PC-9 (cell line): ENCODE measurements at regions not wholly inside any gene's neighbourhood (a gene's known extent, or its start where the extent isn't known, plus 50 kb on each side); places are given as distances from the start of the nearest gene placed in this dataset.

Experiments used
- BruUV-seq: library from RNA; stranded (reverse); fragments of 400-500 nt; replicated peaks from 2 replicates; lab custom pipeline; 2021; lab: Mats Ljungman, UMichigan
- CTCF ChIA-PET: fragments of 300-600 bp; sonication (Branson Sonifier 250); formaldehyde crosslinking; loops from one replicate; lab custom pipeline; 2022; ENCODE audit warnings: antibody characterized with exemption; lab: Charles Lee
- POLR2A ChIA-PET: fragments of 300-600 bp; sonication (Branson Sonifier 250); formaldehyde crosslinking; loops from one replicate; lab custom pipeline; 2022; ENCODE audit warnings: antibody characterized with exemption; ENCODE audit not compliant: unreplicated experiment; lab: Charles Lee
- DNase-seq, 2 experiments: peaks; one replicate each; pipeline versions ENCODE4 v3.0.0 to v3.0.0-alpha.2; 2015 to 2022; ENCODE audit warnings: mixed read lengths in 1 of 2
- H2AFZ ChIP-seq: fragments of 200-600 bp; sonication (generic); 2 replicates; pipeline ENCODE4 v1.8.1; 2017; ENCODE audit warnings: antibody characterized with exemption
- H3F3A ChIP-seq: fragments of 200-600 bp; sonication (generic); 2 replicates; pipeline ENCODE4 v1.8.1; 2017; ENCODE audit warnings: antibody characterized with exemption, mild to moderate bottlenecking, low read depth; ENCODE audit not compliant: insufficient read depth
- H3K27ac ChIP-seq: fragments of 200-600 bp; sonication (generic); 2 replicates; pipeline ENCODE4 v1.6.1; 2016; ENCODE audit warnings: mixed run types
- H3K27me3 ChIP-seq: fragments of 200-600 bp; sonication (generic); 2 replicates; pipeline ENCODE4 v1.6.1; 2016; ENCODE audit warnings: low read depth, mixed run types; ENCODE audit not compliant: insufficient read depth
- H3K36me3 ChIP-seq: fragments of 200-600 bp; sonication (generic); 2 replicates; pipeline ENCODE4 v1.6.1; 2016; ENCODE audit warnings: low read depth, mixed run types
- H3K4me1 ChIP-seq: fragments of 200-600 bp; sonication (generic); replicated peaks from 2 replicates; pipeline ENCODE4 v1.6.1; 2016; ENCODE audit warnings: mixed run types; ENCODE audit not compliant: insufficient read depth
- H3K4me2 ChIP-seq: fragments of 200-600 bp; sonication (generic); 2 replicates; pipeline ENCODE4 v1.6.1; 2017; ENCODE audit warnings: mixed run types
- H3K4me3 ChIP-seq: fragments of 200-600 bp; sonication (generic); 2 replicates; pipeline ENCODE4 v1.6.1; 2016; ENCODE audit warnings: mixed run types
- H3K79me2 ChIP-seq: fragments of 200-600 bp; sonication (generic); 2 replicates; pipeline ENCODE4 v1.6.1; 2017; ENCODE audit warnings: low read depth, mixed run types
- H3K9me2 ChIP-seq: fragments of 200-600 bp; sonication (generic); 2 replicates; pipeline ENCODE4 v1.8.1; 2017; ENCODE audit warnings: mild to moderate bottlenecking; ENCODE audit not compliant: insufficient read depth
- H3K9me3 ChIP-seq: fragments of 200-600 bp; sonication (generic); 2 replicates; pipeline ENCODE4 v1.8.1; 2016; ENCODE audit warnings: low read depth; ENCODE audit not compliant: insufficient read depth
- H4K20me1 ChIP-seq: fragments of 200-600 bp; sonication (generic); 2 replicates; pipeline ENCODE4 v1.8.1; 2017; ENCODE audit not compliant: insufficient read depth
- CTCF ChIP-seq: fragments of 200-600 bp; sonication (generic); conservative IDR thresholded peaks from 2 replicates; pipeline ENCODE4 v1.6.1; 2017; ENCODE audit warnings: mixed run types, antibody characterized with exemption, mild to moderate bottlenecking, moderate library complexity
- EZH2 ChIP-seq: fragments of 200-600 bp; sonication (generic); IDR thresholded peaks from 2 replicates; pipeline ENCODE4 v1.8.0; 2017; ENCODE audit warnings: antibody characterized with exemption, low read depth
- intact Hi-C: fragments of 100-400 bp; cut with micrococcal nuclease; formaldehyde crosslinking; loops from one replicate; pipeline ENCODE4 v1.10.0; 2022; ENCODE audit not compliant: unreplicated experiment

DNA sequence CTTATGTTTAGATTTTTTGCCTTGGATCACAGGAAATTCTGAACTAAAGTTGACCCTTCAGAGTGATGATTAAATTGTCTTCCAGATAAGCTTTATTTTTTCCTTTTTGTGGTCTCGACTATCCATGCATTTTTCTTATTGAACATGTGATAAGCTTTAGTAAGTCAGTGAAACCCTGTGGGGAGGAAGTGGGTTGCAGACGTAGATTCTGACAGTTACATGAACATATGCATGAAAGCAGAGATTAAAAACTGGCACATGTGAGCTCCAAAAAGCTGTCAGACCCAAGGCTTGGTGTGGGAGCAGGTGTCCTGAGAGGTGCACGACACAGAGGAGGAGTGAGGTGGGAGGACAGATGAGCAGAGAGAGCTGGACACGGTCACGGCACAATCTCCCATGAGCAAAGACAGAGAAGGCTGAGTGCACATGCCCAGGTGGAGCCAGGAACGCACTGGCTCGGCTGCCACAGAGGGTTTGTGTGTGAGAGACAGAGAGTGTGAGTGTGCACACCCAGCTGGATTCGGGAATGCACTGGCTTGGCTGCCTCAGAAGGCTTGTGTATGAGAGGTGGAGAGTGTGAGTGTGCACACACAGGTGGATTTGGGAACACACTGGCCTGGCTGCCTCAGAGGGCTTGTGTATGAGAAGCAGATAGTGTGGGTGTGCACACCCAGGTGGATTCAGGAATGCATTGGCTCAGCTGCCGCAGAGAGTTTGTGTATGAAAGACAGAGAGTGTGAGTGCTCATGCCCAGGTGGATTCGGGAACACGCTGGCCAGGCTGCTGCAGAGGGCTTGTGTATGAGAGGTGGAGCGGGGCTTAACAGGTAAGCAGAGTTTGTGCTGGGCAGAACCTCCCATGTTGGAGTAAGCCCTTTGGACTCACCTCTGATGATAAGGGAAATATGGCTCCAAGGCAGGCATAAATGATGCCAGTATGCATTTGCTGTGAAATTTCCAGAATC, 849.1 kb upstream of the SALL3 start:
- no peak overlapping the region for H3K27ac ChIP-seq
- peaks cover 4% of the 10 kb centered on the region; the same call in 1 of the 2 replicates for H3F3A ChIP-seq
- no peaks in the 10 kb centered on the region for H3K9me2 ChIP-seq
- intact Hi-C loops, result no loop called here
- no peak overlapping the region for H3K4me2 ChIP-seq
- H3K79me2 ChIP-seq, result no peaks in the 10 kb centered on the region
- no peak overlapping the region for H3K4me3 ChIP-seq
- no TSS peak for BruUV-seq
- DNase-seq, result no peak
- peaks cover 5% of the 10 kb centered on the region; the same call in 1 of the 2 replicates for H3K9me3 ChIP-seq
- TF ChIP-seq EZH2 (no peak), CTCF (no peak)
- no peaks in the 10 kb centered on the region for H3K4me1 ChIP-seq
- ChIA-PET CTCF (no interaction called here), POLR2A (no interaction called here)
- H3K27me3 ChIP-seq, result peaks cover 65% of the 10 kb centered on the region
- H4K20me1 ChIP-seq, result no peaks in the 10 kb centered on the region; the same call in 1 of the 2 replicates
- H3K36me3 ChIP-seq, result no peaks in the 10 kb centered on the region
- no peak overlapping the region for H2AFZ ChIP-seq

DNA sequence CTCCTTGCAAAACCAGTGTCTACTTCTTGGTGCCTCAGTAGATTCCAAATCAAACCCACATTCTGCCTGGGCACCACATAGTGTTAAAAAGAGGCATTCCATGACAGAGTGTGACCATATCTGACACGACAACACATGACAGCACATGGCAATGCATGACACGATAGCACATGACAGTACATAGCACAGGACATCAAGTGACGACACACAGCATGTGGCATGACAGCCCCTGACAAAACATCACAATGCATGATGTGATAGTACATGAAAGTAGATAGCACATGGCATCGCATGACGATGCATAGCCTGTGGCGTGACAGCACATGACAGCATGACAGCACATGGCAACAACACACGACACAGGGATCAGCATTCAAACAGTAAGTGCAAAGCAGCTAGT, 845.9 kb upstream of the SALL3 start:
- Histone ChIP-seq H3K36me3 (no peaks in the 10 kb centered on the region), H3K27ac (no peak overlapping the region), H3K4me1 (no peaks in the 10 kb centered on the region), H2AFZ (no peak overlapping the region), H3K4me3 (no peak overlapping the region), H3K27me3 (peaks cover 75% of the 10 kb centered on the region), H3K9me2 (no peaks in the 10 kb centered on the region), H3K79me2 (no peaks in the 10 kb centered on the region), H4K20me1 (no peaks in the 10 kb centered on the region; the same call in 1 of the 2 replicates), H3K9me3 (no peaks in the 10 kb centered on the region), H3F3A (no peaks in the 10 kb centered on the region), H3K4me2 (no peak overlapping the region)
- TF ChIP-seq EZH2 (no peak), CTCF (no peak)
- DNase-seq, result no peak
- ChIA-PET CTCF (no interaction called here), POLR2A (no interaction called here)
- intact Hi-C loops, result no loop called here
- no TSS peak for BruUV-seq

GRCh38 chr18:78136986-78137385, 842.6 kb upstream of the SALL3 start:
- H3K9me2 ChIP-seq, result no peaks in the 10 kb centered on the region
- H3K27ac ChIP-seq, result no peak overlapping the region
- no peak overlapping the region for H3K4me3 ChIP-seq
- no peaks in the 10 kb centered on the region for H3F3A ChIP-seq
- POLR2A ChIA-PET, result no interaction called here
- no peaks in the 10 kb centered on the region for H3K9me3 ChIP-seq
- TF ChIP-seq EZH2, result no peak
- no peak for TF ChIP-seq CTCF
- DNase-seq, result no peak
- H3K4me2 ChIP-seq, result no peak overlapping the region
- H3K27me3 ChIP-seq, result peaks cover 77% of the 10 kb centered on the region
- no peaks in the 10 kb centered on the region for H3K4me1 ChIP-seq
- no TSS peak for BruUV-seq
- H3K36me3 ChIP-seq, result no peaks in the 10 kb centered on the region
- H2AFZ ChIP-seq, result no peak overlapping the region
- no peaks in the 10 kb centered on the region; the same call in 1 of the 2 replicates for H4K20me1 ChIP-seq
- intact Hi-C loops, result no loop called here
- no peaks in the 10 kb centered on the region for H3K79me2 ChIP-seq
- CTCF ChIA-PET, result no interaction called here
